GM19035 (cell line): ENCODE measurements at regions not wholly inside any gene's neighbourhood (a gene's known extent, or its start where the extent isn't known, plus 50 kb on each side); places are given as distances from the start of the nearest gene placed in this dataset.
"Not testable (repeated sequence)": the region's sequence is repeated elsewhere in the genome, so short reads cannot be mapped to it uniquely, and the experiment has no call there.

Experiments
- ATAC-seq: cut with Tn5 transposase; IDR thresholded peaks from one replicate; pipeline ENCODE4 v1.9.1; 2021; ENCODE audit not compliant: unreplicated experiment

DNA sequence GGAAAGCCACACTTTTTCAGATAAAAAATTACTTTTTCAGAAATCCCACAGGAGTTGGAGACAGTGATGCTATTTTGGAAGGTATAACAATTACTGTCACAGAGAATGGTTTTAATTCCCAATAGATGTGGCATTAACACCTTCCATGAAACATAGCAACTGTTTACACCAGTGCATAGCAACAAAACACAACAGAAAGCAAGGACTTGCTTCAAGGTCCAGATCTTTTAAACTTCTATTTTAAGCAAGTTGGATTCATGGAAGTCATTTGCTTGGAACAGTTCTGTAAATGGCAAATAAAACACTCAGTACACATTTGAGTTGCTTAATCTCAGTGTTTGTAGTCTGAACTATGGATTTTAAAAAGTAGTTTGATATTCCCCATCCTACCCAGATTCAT is 385.9 kb upstream of the SPRY2 start:
- no peak for ATAC-seq

DNA sequence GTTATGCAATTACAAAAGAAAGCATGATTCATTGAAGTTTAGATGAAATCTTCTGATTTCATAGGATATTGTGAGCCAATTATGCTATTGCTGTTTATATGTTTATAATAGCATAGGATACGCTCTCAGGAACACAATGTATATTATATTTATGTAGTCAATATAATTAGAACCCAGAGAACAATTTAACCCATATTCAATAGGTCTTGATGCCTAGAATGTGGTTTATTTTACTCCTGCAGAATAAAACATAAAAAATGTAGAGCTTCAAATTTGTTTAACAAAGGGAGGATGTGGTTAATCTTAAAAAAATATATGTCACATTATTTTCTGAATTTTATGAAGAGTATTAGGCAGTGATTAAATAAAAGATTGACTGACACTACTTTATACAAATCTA is 380.8 kb upstream of the SPRY2 start:
- ATAC-seq: no peak

DNA sequence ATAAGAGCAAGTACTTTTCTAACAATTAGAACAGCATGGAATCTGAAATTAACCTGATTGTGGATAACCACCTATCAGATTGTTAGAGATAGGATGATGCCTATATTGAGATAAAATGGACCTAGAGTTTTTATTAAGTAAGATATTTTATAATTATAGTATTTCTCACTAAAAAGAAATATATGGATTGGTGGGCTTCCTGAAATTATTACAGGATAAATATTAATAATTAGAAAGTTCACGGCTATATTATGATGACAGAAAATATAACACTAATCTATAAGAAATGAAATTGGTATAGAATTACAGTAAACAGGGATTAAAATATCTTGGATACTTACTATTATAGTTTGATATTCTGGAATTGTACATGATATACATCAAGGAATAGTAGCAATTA is 378.0 kb upstream of the SPRY2 start:
- ATAC-seq: no peak

DNA sequence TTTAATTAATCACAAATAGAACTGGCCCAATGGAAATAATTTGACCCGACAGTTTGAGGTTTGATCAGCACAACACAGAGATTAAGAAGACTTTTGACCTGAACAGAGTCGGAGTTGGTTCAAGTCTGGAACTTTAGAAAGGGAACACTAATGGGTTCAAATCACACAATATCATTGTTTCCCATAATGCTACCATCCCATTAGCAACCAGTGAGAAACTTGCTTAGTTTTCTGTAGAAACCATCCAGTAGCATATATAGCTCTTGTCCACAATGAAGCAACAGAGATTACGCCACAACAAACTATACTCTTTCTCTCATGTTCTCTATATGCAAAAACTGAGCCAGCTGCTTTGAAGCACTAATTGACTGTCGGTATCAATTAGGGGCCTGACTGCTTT is 376.9 kb upstream of the SPRY2 start:
- ATAC-seq: no peak

DNA sequence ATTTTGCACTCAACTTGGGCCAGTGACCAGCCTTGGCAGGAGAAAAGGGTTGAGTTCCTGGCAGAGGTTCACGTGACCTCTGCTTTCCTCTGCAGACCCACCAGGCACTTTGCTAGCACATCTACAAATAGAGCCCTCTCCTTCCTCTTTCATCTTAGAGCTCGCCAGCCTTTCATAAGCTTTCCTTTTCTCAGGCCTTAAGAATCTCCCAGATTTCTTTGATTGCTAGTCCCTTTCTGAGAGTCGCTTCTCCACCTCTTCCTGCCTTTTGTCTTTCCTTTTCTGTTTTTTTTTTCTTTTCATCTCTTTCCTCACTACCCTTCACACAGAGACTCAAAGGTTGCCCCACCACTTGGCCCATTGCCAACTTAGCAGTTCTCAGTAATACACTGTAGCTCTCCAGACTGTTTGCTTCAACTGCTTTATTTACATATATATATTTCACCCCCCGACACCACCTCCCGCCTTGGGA is 375.7 kb upstream of the SPRY2 start:
- no peak for ATAC-seq

GRCh38 chr13:80712026-80712425 is 371.1 kb upstream of the SPRY2 start:
- no peak for ATAC-seq

DNA sequence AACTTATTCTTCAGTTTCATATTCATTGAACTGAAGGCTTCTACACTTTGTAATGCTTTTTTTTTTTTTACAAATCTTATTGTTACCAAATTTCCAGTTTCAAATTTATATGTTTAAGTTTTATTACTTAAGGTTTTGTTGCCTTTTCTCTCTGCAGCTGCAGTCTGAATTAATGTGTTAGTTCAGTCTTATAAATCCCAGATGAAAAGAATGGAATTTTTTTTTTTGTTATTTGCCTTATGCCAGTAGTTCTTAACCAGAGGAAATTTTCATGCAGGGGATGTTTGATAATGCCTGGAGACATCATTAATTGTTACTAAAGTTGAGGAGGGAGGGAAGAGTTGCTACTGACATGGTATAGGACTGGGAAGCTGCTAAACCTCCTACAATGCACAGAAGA is 367.9 kb upstream of the SPRY2 start:
- no peak for ATAC-seq

DNA sequence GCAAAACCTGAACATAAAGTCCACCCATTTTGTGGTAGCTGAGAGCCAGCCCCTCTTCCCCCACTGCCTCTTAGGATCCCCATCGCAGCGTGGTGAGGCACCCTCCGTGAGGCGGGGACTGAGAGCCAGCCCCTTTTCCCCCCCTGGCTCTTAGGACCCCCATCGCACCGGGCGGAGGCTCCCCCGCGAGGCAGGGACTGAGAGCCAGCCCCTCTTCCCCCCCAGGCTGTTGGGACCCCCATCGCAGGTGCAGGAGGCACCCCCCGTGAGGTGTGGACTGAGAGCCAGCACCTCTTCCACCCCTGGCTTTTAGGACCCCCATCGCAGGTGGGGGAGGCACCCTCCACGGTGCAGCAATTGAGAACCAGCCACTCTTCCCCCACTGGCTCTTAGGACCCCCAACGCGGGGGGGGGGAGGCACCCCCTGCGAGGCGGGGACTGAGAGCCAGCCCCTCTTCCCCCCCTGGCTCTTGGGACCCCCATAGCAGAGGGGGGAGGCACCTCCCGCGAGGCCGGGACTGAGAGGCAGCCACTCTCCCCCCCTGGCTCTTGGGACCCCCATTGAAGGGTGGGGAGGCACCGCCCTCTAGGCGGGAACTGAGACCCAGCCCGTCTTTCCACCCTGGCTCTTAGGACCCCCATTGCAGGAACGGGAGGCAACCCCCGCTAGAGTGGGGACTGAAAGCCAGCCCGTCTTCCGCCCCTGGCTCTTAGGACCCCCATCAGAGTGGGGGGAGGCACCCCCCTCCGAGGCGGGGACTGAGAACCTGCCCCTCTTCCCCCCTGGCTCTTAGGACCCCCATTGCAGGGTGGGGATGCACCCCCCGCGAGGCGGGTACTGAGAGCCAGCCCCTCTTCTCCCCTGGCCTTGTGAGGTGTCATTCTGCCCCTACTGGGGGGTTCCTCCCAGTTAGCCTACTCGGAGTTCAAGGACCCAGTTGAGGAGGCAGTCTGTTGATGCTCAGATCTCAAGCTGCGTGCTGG is 366.4 kb upstream of the SPRY2 start:
- no peak for ATAC-seq

GRCh38 chr13:80706164-80706471 is 365.2 kb upstream of the SPRY2 start:
- no peak for ATAC-seq

DNA sequence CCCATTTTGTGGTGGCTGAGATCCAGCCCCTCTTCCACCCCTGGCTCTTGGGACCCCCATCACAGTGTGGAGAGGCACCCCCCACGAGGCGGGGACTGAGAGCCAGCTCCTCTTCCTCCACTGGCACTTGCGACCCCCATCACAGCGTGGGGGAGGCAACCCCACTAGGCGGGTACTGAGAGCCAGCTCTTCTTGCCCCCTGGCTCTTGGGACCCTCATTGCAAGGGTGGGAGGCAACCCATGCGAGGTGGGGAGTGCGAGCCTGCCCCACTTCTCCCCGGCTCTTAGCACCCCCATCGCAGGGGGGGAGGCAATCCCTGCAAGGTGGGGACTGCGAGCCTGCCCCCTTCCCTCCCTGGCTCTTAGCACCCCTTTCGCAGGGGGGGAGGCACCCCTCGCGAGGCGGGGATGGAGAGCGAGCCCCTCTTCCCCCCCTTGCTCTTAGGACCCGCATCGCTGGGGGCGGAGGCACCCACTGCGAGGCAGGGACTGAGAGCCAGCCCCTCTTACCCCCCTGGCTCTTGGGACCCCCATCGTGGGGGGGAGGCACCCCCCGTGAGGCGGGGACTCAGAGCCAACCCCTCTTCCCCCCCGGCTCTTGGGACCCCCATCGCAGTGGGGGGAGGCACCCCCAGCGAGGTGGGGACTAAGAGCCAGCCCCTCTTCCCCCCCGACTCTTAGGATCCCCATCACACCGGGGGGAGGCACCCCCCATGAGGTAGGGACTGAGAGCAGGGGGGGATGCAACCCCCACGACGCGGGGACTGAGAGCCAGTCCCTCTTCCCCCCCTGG is 364.6 kb upstream of the SPRY2 start:
- ATAC-seq: no peak

- no peak for ATAC-seq
Observed at GRCh38 chr13:80704369-80704768, 363.4 kb upstream of the SPRY2 start.

- no peak for ATAC-seq
Observed at GRCh38 chr13:80695841-80696240, 354.9 kb upstream of the SPRY2 start.

DNA sequence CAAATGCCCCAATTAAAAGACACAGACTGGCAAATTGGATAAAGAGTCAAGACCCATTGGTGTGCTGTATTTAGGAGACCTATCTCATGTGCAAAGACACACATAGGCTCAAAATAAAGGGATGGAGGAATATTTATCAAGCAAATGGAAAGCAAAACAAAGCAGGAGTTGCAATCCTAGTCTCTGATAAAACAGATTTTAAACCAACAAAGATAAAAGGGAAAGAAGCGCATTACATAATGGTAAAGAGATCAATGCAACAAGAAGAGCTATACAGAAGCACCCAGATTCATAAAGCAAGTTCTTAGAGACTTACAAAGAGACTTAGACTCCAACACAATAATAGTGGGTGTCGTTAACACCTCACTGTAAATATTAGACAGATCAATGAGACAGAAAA is 350.9 kb upstream of the SPRY2 start:
- ATAC-seq: not testable (repeated sequence)

GRCh38 chr13:80690208-80690607 is 349.3 kb upstream of the SPRY2 start:
- ATAC-seq: no peak

GRCh38 chr13:80688593-80688992 is 347.7 kb upstream of the SPRY2 start:
- ATAC-seq: no peak

GRCh38 chr13:80685942-80686341 is 345.0 kb upstream of the SPRY2 start:
- no peak for ATAC-seq

DNA sequence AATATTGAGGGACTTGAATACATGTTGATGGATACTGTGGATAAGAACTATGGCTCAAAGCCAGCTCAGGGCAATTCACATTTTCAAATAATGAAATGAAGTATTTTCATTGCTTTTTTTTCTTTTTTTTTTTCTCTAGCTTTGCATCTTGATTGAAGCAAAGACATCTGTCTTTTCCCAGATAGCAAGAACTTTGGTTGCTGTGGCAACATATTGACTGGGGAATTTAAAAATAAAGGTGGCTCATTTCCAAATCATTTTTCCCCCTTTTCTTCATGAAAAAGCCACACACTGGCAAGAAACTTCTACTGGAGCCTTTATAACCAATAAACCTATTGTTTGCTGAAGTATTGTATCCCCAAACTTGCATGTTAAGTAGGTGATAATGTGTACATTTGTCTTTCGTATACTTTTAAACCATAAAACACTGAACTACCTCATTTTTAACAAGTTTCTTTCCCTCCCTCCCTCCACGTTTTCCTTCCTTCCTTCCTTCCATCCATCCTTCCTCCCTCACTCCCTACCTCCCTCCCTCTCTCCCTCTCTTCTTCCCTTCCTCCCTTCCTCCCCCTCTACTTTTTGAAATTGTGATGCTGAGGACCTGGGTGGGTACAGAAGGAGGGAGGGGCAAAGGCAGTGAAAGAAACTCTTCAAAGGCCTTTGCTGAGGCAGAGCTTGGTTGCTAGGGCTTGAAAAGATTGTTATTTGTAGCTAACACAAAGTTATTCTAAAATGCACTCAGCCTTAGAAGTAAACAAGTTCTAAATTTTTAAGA is 343.5 kb upstream of the SPRY2 start:
- no peak for ATAC-seq

GRCh38 chr13:80680786-80681366 is 339.9 kb upstream of the SPRY2 start:
- no peak for ATAC-seq

GRCh38 chr13:80679423-80679822 is 338.5 kb upstream of the SPRY2 start:
- ATAC-seq: no peak

DNA sequence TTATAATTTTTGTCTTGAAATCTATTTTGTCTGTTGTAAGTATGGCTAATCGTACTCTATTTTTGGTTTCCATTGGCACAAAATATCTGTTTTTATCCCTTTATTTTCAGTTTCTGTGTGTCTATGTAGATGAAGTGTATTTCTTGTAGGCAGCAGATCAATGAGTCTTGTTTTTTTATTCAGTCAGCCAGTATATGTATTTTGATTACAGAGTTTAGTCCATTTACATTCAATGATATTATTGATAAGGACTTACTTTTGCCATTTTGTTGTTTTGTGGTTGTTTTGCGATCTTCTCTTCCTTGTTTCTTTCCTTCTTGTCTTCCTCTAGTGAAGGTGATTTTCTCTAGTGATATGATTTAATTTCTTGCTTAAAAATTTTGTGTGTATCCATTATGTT is 336.3 kb upstream of the SPRY2 start:
- ATAC-seq: no peak

GRCh38 chr13:80675442-80675841 is 334.5 kb upstream of the SPRY2 start:
- ATAC-seq: not testable (repeated sequence)
